ENCODE measurements at regions not wholly inside any gene's neighbourhood (a gene's known extent, or its start where the extent isn't known, plus 50 kb on each side); places are given as distances from the start of the nearest gene placed in this dataset.

GRCh38 chr6:139834232-139834631, 459.8 kb upstream of the CITED2 start:
- Histone ChIP-seq H3K79me2 (ENCODE audit: insufficient read depth, low read length) (no peaks in the 10 kb centered on the region), H3K9me2 (replicated peaks; ENCODE audit: insufficient read depth, low read length) (no peaks in the 10 kb centered on the region), H3K4me3 (ENCODE audit: insufficient read depth, low read length, poor library complexity, severe bottlenecking) (no peak overlapping the region), H3F3A (ENCODE audit: insufficient read depth) (no peaks in the 10 kb centered on the region), H3K36me3 (ENCODE audit: low read length) (no peaks in the 10 kb centered on the region), H3K27me3 (ENCODE audit: low read length) (no peaks in the 10 kb centered on the region), H3K9me3 (ENCODE audit: insufficient read depth, low read length) (no peaks in the 10 kb centered on the region), H3K27ac (ENCODE audit: low read depth, low read length) (no peak overlapping the region), H3K9ac (ENCODE audit: low read length) (no peak overlapping the region), H3K4me2 (ENCODE audit: low read depth, low read length, poor library complexity, severe bottlenecking) (no peak overlapping the region), H2AFZ (ENCODE audit: low read depth, low read length, severe bottlenecking) (no peak overlapping the region), H4K20me1 (ENCODE audit: low read depth, low read length) (no peaks in the 10 kb centered on the region)
- TF ChIP-seq EZH2phosphoT487 (conservative IDR thresholded peaks at IDR 0.05; ENCODE audit: low read length) (no peak), CTCF (IDR thresholded peaks at IDR 0.05; ENCODE audit: insufficient read depth, low read length, poor library complexity, severe bottlenecking) (no peak)

- H3K9ac ChIP-seq (ENCODE audit: low read length), result no peak overlapping the region
- no peak for TF ChIP-seq EZH2phosphoT487 (conservative IDR thresholded peaks at IDR 0.05; ENCODE audit: low read length)
- no peak for TF ChIP-seq CTCF (IDR thresholded peaks at IDR 0.05; ENCODE audit: insufficient read depth, low read length, poor library complexity, severe bottlenecking)
Observed at GRCh38 chr6:139833592-139833991, 459.1 kb upstream of the CITED2 start.

GRCh38 chr6:139832493-139833305, 458.3 kb upstream of the CITED2 start:
- Histone ChIP-seq H3K4me2 (ENCODE audit: low read depth, low read length, poor library complexity, severe bottlenecking) (no peak overlapping the region), H3K27ac (ENCODE audit: low read depth, low read length) (no peak overlapping the region), H3K9me3 (ENCODE audit: insufficient read depth, low read length) (no peaks in the 10 kb centered on the region), H4K20me1 (ENCODE audit: low read depth, low read length) (no peaks in the 10 kb centered on the region), H3K9ac (ENCODE audit: low read length) (no peak overlapping the region), H3K4me3 (ENCODE audit: insufficient read depth, low read length, poor library complexity, severe bottlenecking) (no peak overlapping the region), H3K9me2 (replicated peaks; ENCODE audit: insufficient read depth, low read length) (no peaks in the 10 kb centered on the region), H3K27me3 (ENCODE audit: low read length) (no peaks in the 10 kb centered on the region), H3K36me3 (ENCODE audit: low read length) (no peaks in the 10 kb centered on the region), H3K79me2 (ENCODE audit: insufficient read depth, low read length) (no peaks in the 10 kb centered on the region), H2AFZ (ENCODE audit: low read depth, low read length, severe bottlenecking) (no peak overlapping the region), H3F3A (ENCODE audit: insufficient read depth) (no peaks in the 10 kb centered on the region)
- TF ChIP-seq CTCF (IDR thresholded peaks at IDR 0.05; ENCODE audit: insufficient read depth, low read length, poor library complexity, severe bottlenecking), result no peak
- TF ChIP-seq EZH2phosphoT487 (conservative IDR thresholded peaks at IDR 0.05; ENCODE audit: low read length), result no peak

More at GRCh38 chr6:139833592-139833991, 459.1 kb upstream of the CITED2 start:
- no peaks in the 10 kb centered on the region for H3K36me3 ChIP-seq (ENCODE audit: low read length)
- no peaks in the 10 kb centered on the region for H4K20me1 ChIP-seq (ENCODE audit: low read depth, low read length)
- no peak overlapping the region for H2AFZ ChIP-seq (ENCODE audit: low read depth, low read length, severe bottlenecking)
- H3K27me3 ChIP-seq (ENCODE audit: low read length), result no peaks in the 10 kb centered on the region
- H3K9me2 ChIP-seq (replicated peaks; ENCODE audit: insufficient read depth, low read length), result no peaks in the 10 kb centered on the region
- no peaks in the 10 kb centered on the region for H3K9me3 ChIP-seq (ENCODE audit: insufficient read depth, low read length)
- no peak overlapping the region for H3K4me3 ChIP-seq (ENCODE audit: insufficient read depth, low read length, poor library complexity, severe bottlenecking)
- H3K79me2 ChIP-seq (ENCODE audit: insufficient read depth, low read length), result no peaks in the 10 kb centered on the region
- H3F3A ChIP-seq (ENCODE audit: insufficient read depth), result no peaks in the 10 kb centered on the region
- H3K4me2 ChIP-seq (ENCODE audit: low read depth, low read length, poor library complexity, severe bottlenecking), result no peak overlapping the region
- H3K27ac ChIP-seq (ENCODE audit: low read depth, low read length), result no peak overlapping the region
